ENCODE measurements at regions not wholly inside any gene's neighbourhood (a gene's known extent, or its start where the extent isn't known, plus 50 kb on each side); places are given as distances from the start of the nearest gene placed in this dataset.

GRCh38 chr7:131673576-131673975 lies 117.1 kb upstream of the PODXL start:
- TF ChIP-seq CTCF (conservative IDR thresholded peaks at IDR 0.05; ENCODE audit: low read depth, low read length) = no peak
- TF ChIP-seq EZH2 (IDR thresholded peaks at IDR 0.05; ENCODE audit: borderline replicate concordance, low read depth, low read length, poor library complexity, severe bottlenecking) = no peak

Measured in A673 (cell line).